NCI-H1417 (cell line): ENCODE measurements at regions not wholly inside any gene's neighbourhood (a gene's known extent, or its start where the extent isn't known, plus 50 kb on each side); places are given as distances from the start of the nearest gene placed in this dataset.
"Not testable (repeated sequence)": the region's sequence is repeated elsewhere in the genome, so short reads cannot be mapped to it uniquely, and the experiment has no call there.

Experiments
- DNase-seq, 3 experiments: peaks; one replicate each; lab custom pipeline; 2025; lab: John Stamatoyannopoulos, UW

DNA sequence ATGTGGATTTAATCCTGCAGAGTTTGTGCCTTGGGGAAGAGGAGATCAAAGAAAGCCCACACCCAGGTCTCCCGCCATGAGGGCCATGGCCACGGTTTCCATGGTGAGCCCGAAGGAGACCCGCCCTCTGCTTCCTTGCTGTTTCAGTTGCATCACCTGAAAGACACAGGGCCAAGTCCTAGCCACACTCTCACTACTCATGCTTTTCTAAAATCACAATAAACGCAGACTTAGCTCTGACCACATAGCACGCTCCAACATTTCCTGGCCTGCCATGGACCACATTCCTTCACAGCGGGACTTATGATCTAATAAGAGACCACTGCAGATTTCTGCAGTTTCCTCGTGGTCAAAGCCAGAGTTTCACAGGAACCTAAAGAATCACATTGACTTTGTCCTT lies 426.0 kb upstream of the NR3C2 start:
- no peak for DNase-seq

- no peak for DNase-seq
Measured at GRCh38 chr4:148866666-148867065, 424.5 kb upstream of the NR3C2 start.

- DNase-seq = no peak
Measured at GRCh38 chr4:148857973-148858534, 415.8 kb upstream of the NR3C2 start.

- DNase-seq = no peak
Measured at GRCh38 chr4:148857239-148857972, 415.2 kb upstream of the NR3C2 start.

- DNase-seq = no peak
Measured at GRCh38 chr4:148854203-148854602, 412.0 kb upstream of the NR3C2 start.

DNA sequence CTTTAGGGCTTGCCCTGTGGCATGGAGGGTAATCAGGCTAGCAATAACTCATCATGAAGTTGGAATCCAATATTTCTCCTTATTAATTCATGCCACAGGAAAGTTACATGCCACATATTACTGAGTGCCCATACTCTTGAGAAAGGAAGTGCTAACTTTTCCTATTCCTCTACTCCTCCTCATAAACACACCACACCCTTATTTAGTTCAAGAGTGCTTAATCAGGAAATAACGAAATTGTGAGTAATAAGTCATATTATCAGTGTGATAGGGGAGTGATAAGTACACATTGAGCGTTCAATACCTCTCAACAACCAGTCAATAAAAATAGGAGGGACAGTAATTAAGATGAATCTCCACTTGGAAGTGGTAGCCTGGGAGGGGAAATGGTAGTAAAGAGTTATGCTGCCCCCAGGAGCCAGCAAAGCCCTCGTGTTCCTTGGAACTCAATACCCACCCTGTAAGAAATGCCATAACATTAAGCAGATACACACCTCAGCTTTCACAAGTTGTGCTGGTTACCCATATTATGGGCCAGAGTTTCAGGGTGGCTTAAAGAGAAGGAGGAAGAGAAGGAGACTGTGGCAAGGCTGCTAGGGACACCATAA lies 410.0 kb upstream of the NR3C2 start:
- no peak for DNase-seq

DNA sequence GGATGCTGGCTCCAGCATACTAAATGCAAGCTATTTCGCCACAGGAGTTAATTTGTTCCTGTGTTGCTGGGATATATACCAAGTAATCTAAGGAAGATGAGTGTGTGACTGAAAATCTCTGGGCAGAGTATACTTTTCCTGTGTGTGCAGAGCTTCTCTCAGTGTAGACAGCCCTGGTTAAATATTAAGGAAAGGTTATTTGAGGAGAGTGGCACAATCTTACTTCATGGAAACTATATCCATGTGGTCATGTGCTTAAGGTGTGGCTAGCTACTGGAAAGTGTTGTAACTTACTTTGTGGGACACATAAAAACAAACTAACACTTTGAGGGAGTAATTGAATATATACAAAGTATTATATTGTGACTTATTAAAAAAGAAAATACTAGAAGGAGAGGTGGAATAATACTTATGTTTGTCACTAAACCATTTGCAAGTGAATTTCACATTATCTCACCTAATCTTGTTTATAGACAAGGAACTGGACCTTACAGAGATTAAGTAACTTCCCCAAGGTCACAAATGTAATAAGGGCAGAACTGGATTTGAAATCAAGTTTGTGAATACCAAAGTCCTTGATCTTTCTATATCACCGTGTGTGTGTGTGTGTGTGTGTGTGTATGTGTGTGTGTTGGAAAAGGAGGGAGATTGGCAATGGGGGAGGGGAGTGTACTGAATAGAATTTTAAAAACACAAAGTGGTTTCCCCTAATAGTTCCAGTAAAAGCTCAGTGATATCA lies 408.2 kb upstream of the NR3C2 start:
- DNase-seq = no peak

GRCh38 chr4:148849581-148849980 lies 407.4 kb upstream of the NR3C2 start:
- no peak for DNase-seq

DNA sequence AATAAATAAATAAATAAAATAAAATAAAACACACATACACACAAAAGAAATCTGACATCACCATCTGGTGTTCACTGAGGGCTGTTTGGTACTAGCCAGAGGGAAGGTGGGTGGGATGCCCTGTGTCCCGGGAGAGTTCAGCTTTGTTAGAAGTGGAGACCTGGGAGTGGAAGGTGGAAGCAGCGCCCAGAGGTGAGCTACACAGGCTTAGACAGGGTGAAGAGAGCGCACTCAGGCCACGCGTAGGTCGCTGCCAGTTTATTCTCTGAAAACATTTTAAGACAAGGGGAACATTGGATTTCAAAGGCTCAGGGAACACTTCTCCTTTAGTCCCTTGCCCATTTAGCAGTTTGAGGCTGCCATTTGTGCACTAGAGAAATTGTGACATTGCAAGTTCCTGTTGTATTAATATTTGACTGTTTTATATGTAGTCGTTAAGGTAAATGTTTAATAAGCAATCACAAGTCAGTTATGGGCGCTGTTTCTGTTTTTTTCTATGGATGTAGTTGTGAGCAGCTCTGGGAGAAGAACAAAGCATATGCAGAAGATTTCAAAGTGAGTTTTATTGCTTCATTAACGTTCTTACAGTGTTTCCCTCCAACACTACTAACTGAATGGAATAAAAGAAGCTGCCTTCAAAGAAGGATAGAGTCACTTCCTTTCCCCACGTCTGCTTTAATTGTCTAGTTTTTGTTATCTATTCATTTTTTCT lies 405.5 kb upstream of the NR3C2 start:
- no peak for DNase-seq

DNA sequence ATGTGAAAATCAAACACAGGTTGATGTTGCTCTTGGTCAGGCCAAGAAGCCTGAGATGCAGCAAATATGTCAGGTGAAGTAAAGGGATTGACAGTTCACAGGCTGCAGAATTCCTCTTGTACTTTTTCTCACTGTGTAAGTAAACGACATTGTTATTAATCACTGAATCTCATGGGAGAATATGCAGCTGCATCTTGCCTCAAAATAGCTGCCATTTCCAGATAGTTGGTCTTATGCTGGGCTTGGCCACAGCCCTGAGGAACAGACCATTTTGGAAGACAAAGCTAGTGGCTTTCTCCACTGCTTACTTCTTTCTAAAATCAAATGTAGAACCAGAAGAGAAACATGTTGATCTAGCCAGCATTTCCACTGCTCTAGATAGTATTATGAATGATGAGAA lies 403.4 kb upstream of the NR3C2 start:
- no peak for DNase-seq

- no peak for DNase-seq
Measured at GRCh38 chr4:148843625-148844024, 401.4 kb upstream of the NR3C2 start.

DNA sequence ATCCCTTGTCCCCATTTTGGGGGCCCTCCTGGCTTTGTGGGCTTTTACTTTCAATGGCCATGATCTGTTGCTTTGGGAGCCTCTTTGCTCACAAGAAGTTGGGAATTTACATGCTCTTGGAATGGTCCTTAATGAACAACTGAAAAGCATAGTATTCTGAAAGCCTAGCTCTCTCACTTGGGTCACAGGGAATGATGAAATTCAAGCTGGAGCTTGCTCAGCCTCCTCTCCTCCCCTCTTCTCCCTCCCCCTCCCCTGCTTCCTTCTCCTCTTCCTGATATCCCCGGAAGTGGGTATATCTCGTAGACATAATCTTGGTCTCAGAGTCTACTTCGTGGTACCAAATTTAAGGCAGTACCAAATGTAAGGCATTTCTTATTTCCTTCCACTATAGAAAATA lies 400.6 kb upstream of the NR3C2 start:
- DNase-seq = no peak

DNA sequence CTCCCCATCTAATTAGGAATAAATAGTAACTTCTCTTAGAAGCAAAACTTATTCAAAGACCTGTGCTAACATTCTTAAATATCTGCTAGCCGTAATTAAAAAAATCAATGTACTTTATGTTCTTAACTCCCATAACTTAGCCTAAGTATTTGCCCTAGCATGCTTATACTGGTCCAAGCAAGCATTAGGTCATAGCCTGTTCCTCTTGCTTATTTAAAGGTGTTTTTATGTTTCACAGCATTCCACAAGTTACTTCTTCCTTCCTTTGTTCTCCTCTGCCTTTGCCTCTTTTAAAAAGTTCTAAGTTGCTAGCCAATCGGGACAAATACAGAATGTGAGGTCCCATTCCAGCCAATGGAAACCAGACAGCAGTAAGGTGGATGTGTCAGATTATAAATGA lies 395.4 kb upstream of the NR3C2 start:
- DNase-seq = not testable (repeated sequence)

GRCh38 chr4:148834804-148835631 lies 392.8 kb upstream of the NR3C2 start:
- no peak for DNase-seq

GRCh38 chr4:148831945-148832344 lies 389.7 kb upstream of the NR3C2 start:
- peak in 1 of 3 experiments; percentile 4 for DNase-seq

- DNase-seq = no peak
Measured at GRCh38 chr4:148828291-148828690, 386.1 kb upstream of the NR3C2 start.

- no peak for DNase-seq
Measured at GRCh38 chr4:148827781-148828180, 385.6 kb upstream of the NR3C2 start.

GRCh38 chr4:148823419-148823769 lies 381.2 kb upstream of the NR3C2 start:
- DNase-seq = no peak

GRCh38 chr4:148822572-148823418 lies 380.6 kb upstream of the NR3C2 start:
- DNase-seq = no peak

DNA sequence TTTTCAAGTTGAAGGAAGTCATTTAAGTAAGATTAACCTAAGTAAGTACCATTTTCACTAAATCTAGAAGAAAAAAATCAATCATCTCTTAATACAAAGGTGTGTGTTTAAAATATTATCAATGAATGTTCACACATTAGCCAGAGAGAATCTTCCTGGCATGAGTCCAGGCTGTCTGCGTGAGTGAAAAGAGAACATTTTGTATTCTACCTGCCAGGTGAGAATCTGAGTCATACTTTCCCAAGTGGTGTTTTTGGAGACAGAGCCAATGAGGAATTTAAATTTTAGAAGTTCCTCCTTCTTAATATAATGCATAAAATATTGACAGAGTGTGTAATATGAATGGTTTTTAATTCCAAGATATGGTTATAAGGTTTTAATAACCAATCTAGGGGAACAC lies 371.8 kb upstream of the NR3C2 start:
- no peak for DNase-seq

- no peak for DNase-seq
Measured at GRCh38 chr4:148813289-148813688, 371.1 kb upstream of the NR3C2 start.
